ENCODE measurements at regions not wholly inside any gene's neighbourhood (a gene's known extent, or its start where the extent isn't known, plus 50 kb on each side); places are given as distances from the start of the nearest gene placed in this dataset.

DNA sequence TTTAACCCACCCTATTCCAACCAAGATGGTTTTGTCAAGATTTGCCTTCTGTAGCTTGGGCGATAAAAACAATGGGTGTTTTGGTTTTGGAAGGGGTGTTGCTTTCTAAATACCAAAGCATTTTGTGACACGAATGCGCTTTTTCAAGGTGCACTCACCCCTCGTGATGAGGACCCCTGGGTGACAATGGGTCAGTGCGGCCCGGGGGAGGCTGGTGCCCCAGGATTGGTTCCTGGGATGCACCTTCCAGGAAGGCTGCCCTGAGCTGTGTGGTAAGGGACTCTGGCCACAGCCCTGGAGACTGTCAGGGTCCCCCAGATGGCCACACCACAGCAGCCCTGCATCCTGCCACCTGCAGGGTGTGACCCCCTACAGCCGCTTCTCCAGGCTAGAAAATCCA lies 180.6 kb upstream of the MYL2 start:
- Histone ChIP-seq H3K9me2 (ENCODE audit: insufficient read depth) (no peaks in the 10 kb centered on the region), H3K4me3 (no peak overlapping the region), H2AFZ (no peak overlapping the region), H3K4me1 (ENCODE audit: insufficient read depth) (no peaks in the 10 kb centered on the region), H3K27ac (ENCODE audit: low read depth) (no peak overlapping the region), H3K4me2 (no peak overlapping the region), H3K79me2 (replicated peaks; ENCODE audit: insufficient read depth) (no peaks in the 10 kb centered on the region; the same call in 1 of the 2 replicates), H4K20me1 (replicated peaks; ENCODE audit: insufficient read depth) (no peaks in the 10 kb centered on the region), H3K36me3 (ENCODE audit: insufficient read depth) (no peaks in the 10 kb centered on the region), H3K27me3 (ENCODE audit: insufficient read depth) (no peaks in the 10 kb centered on the region), H3F3A (replicated peaks; ENCODE audit: low read depth) (no peaks in the 10 kb centered on the region)
- Mint-ChIP-seq H3K4me3 (no peak overlapping the region), H3K36me3 (ENCODE audit: low read depth) (no peaks in the 10 kb centered on the region), H3K27ac (no peak overlapping the region), H3K4me1 (peaks cover 17% of the 10 kb centered on the region), H3K27me3 (ENCODE audit: insufficient read depth, low read depth, poor library complexity) (peaks cover 13% of the 10 kb centered on the region), H3K9me3 (no peaks in the 10 kb centered on the region)
- ATAC-seq (no peak), DNase-seq (ENCODE audit: low spot score) (no peak)
- TF ChIP-seq, protein P1, sequence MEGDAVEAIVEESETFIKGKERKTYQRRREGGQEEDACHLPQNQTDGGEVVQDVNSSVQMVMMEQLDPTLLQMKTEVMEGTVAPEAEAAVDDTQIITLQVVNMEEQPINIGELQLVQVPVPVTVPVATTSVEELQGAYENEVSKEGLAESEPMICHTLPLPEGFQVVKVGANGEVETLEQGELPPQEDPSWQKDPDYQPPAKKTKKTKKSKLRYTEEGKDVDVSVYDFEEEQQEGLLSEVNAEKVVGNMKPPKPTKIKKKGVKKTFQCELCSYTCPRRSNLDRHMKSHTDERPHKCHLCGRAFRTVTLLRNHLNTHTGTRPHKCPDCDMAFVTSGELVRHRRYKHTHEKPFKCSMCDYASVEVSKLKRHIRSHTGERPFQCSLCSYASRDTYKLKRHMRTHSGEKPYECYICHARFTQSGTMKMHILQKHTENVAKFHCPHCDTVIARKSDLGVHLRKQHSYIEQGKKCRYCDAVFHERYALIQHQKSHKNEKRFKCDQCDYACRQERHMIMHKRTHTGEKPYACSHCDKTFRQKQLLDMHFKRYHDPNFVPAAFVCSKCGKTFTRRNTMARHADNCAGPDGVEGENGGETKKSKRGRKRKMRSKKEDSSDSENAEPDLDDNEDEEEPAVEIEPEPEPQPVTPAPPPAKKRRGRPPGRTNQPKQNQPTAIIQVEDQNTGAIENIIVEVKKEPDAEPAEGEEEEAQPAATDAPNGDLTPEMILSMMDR (conservative IDR thresholded peaks at IDR 0.05; ENCODE audit: low read depth in 2 of 2) = no peak
- no peak for TF ChIP-seq EZH2phosphoT487 (IDR thresholded peaks at IDR 0.05; ENCODE audit: unreplicated experiment)
- TF ChIP-seq, protein P2, sequence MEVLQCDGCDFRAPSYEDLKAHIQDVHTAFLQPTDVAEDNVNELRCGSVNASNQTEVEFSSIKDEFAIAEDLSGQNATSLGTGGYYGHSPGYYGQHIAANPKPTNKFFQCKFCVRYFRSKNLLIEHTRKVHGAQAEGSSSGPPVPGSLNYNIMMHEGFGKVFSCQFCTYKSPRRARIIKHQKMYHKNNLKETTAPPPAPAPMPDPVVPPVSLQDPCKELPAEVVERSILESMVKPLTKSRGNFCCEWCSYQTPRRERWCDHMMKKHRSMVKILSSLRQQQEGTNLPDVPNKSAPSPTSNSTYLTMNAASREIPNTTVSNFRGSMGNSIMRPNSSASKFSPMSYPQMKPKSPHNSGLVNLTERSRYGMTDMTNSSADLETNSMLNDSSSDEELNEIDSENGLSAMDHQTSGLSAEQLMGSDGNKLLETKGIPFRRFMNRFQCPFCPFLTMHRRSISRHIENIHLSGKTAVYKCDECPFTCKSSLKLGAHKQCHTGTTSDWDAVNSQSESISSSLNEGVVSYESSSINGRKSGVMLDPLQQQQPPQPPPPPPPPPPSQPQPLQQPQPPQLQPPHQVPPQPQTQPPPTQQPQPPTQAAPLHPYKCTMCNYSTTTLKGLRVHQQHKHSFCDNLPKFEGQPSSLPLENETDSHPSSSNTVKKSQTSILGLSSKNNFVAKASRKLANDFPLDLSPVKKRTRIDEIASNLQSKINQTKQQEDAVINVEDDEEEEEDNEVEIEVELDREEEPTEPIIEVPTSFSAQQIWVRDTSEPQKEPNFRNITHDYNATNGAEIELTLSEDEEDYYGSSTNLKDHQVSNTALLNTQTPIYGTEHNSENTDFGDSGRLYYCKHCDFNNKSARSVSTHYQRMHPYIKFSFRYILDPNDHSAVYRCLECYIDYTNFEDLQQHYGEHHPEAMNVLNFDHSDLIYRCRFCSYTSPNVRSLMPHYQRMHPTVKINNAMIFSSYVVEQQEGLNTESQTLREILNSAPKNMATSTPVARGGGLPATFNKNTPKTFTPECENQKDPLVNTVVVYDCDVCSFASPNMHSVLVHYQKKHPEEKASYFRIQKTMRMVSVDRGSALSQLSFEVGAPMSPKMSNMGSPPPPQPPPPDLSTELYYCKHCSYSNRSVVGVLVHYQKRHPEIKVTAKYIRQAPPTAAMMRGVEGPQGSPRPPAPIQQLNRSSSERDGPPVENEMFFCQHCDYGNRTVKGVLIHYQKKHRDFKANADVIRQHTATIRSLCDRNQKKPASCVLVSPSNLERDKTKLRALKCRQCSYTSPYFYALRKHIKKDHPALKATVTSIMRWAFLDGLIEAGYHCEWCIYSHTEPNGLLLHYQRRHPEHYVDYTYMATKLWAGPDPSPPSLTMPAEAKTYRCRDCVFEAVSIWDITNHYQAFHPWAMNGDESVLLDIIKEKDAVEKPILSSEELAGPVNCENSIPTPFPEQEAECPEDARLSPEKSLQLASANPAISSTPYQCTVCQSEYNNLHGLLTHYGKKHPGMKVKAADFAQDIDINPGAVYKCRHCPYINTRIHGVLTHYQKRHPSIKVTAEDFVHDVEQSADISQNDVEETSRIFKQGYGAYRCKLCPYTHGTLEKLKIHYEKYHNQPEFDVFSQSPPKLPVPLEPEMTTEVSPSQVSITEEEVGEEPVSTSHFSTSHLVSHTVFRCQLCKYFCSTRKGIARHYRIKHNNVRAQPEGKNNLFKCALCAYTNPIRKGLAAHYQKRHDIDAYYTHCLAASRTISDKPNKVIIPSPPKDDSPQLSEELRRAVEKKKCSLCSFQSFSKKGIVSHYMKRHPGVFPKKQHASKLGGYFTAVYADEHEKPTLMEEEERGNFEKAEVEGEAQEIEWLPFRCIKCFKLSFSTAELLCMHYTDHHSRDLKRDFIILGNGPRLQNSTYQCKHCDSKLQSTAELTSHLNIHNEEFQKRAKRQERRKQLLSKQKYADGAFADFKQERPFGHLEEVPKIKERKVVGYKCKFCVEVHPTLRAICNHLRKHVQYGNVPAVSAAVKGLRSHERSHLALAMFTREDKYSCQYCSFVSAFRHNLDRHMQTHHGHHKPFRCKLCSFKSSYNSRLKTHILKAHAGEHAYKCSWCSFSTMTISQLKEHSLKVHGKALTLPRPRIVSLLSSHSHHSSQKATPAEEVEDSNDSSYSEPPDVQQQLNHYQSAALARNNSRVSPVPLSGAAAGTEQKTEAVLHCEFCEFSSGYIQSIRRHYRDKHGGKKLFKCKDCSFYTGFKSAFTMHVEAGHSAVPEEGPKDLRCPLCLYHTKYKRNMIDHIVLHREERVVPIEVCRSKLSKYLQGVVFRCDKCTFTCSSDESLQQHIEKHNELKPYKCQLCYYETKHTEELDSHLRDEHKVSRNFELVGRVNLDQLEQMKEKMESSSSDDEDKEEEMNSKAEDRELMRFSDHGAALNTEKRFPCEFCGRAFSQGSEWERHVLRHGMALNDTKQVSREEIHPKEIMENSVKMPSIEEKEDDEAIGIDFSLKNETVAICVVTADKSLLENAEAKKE (CRISPR knock-in tag; IDR thresholded peaks at IDR 0.05) = no peak
- TF ChIP-seq, protein P3, sequence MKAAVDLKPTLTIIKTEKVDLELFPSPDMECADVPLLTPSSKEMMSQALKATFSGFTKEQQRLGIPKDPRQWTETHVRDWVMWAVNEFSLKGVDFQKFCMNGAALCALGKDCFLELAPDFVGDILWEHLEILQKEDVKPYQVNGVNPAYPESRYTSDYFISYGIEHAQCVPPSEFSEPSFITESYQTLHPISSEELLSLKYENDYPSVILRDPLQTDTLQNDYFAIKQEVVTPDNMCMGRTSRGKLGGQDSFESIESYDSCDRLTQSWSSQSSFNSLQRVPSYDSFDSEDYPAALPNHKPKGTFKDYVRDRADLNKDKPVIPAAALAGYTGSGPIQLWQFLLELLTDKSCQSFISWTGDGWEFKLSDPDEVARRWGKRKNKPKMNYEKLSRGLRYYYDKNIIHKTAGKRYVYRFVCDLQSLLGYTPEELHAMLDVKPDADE (IDR thresholded peaks at IDR 0.05) = no peak
- TF ChIP-seq ZNF114 (CRISPR knock-in tag; IDR thresholded peaks at IDR 0.05) = no peak
- TF ChIP-seq CREB1 (CRISPR knock-in tag; IDR thresholded peaks at IDR 0.05; ENCODE audit: low read depth) = no peak
- TF ChIP-seq, protein P4, sequence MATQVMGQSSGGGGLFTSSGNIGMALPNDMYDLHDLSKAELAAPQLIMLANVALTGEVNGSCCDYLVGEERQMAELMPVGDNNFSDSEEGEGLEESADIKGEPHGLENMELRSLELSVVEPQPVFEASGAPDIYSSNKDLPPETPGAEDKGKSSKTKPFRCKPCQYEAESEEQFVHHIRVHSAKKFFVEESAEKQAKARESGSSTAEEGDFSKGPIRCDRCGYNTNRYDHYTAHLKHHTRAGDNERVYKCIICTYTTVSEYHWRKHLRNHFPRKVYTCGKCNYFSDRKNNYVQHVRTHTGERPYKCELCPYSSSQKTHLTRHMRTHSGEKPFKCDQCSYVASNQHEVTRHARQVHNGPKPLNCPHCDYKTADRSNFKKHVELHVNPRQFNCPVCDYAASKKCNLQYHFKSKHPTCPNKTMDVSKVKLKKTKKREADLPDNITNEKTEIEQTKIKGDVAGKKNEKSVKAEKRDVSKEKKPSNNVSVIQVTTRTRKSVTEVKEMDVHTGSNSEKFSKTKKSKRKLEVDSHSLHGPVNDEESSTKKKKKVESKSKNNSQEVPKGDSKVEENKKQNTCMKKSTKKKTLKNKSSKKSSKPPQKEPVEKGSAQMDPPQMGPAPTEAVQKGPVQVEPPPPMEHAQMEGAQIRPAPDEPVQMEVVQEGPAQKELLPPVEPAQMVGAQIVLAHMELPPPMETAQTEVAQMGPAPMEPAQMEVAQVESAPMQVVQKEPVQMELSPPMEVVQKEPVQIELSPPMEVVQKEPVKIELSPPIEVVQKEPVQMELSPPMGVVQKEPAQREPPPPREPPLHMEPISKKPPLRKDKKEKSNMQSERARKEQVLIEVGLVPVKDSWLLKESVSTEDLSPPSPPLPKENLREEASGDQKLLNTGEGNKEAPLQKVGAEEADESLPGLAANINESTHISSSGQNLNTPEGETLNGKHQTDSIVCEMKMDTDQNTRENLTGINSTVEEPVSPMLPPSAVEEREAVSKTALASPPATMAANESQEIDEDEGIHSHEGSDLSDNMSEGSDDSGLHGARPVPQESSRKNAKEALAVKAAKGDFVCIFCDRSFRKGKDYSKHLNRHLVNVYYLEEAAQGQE (IDR thresholded peaks at IDR 0.05; ENCODE audit: unreplicated experiment) = no peak
- TF ChIP-seq EZH2 (IDR thresholded peaks at IDR 0.05; ENCODE audit: low read depth, unreplicated experiment) = no peak
- TF ChIP-seq ZNF331 (CRISPR knock-in tag; IDR thresholded peaks at IDR 0.05; ENCODE audit: low read depth) = no peak
- no peak for TF ChIP-seq STAT1 (IDR thresholded peaks at IDR 0.05; ENCODE audit: unreplicated experiment)
- TF ChIP-seq POLR2AphosphoS5 (IDR thresholded peaks at IDR 0.05; ENCODE audit: low read depth) = no peak
- no peak for TF ChIP-seq JUNB (IDR thresholded peaks at IDR 0.05; ENCODE audit: unreplicated experiment)
- no peak for TF ChIP-seq NANOG (IDR thresholded peaks at IDR 0.05; ENCODE audit: borderline replicate concordance)
